ENCODE measurements at regions not wholly inside any gene's neighbourhood (a gene's known extent, or its start where the extent isn't known, plus 50 kb on each side); places are given as distances from the start of the nearest gene placed in this dataset.

- no peak for DNase-seq (ENCODE audit: low read depth, low spot score)
These were observed 108.7 kb downstream of the EN1 start for GRCh38 chr2:118738524-118739308.

- DNase-seq (ENCODE audit: low read depth, low spot score), result no peak
These were observed 109.3 kb downstream of the EN1 start for GRCh38 chr2:118738106-118738505.

- no peak for DNase-seq (ENCODE audit: low read depth, low spot score)
These were observed 109.8 kb downstream of the EN1 start for GRCh38 chr2:118737684-118738083.

GRCh38 chr2:118732432-118732831 is 115.0 kb downstream of the EN1 start:
- DNase-seq (ENCODE audit: low read depth, low spot score), result no peak

- DNase-seq (ENCODE audit: low read depth, low spot score), result no peak
These were observed 116.0 kb downstream of the EN1 start for GRCh38 chr2:118731413-118731812.

- no peak for DNase-seq (ENCODE audit: low read depth, low spot score)
These were observed 117.0 kb downstream of the EN1 start for GRCh38 chr2:118730405-118730804.

- no peak for DNase-seq (ENCODE audit: low read depth, low spot score)
These were observed 117.7 kb downstream of the EN1 start for GRCh38 chr2:118729760-118730159.

- DNase-seq (ENCODE audit: low read depth, low spot score), result no peak
These were observed 118.5 kb downstream of the EN1 start for GRCh38 chr2:118728984-118729383.

GRCh38 chr2:118726821-118727220 is 120.6 kb downstream of the EN1 start:
- DNase-seq (ENCODE audit: low read depth, low spot score), result no peak

- DNase-seq (ENCODE audit: low read depth, low spot score), result no peak
These were observed 124.1 kb downstream of the EN1 start for GRCh38 chr2:118723394-118723793.

- DNase-seq (ENCODE audit: low read depth, low spot score), result no peak
These were observed 124.5 kb downstream of the EN1 start for GRCh38 chr2:118722976-118723375.

- no peak for DNase-seq (ENCODE audit: low read depth, low spot score)
These were observed 125.5 kb downstream of the EN1 start for GRCh38 chr2:118721817-118722551.

GRCh38 chr2:118720866-118721265 is 126.6 kb downstream of the EN1 start:
- DNase-seq (ENCODE audit: low read depth, low spot score), result no peak

- no peak for DNase-seq (ENCODE audit: low read depth, low spot score)
These were observed 128.5 kb downstream of the EN1 start for GRCh38 chr2:118718921-118719320.

GRCh38 chr2:118716102-118716501 is 131.3 kb downstream of the EN1 start:
- DNase-seq (ENCODE audit: low read depth, low spot score), result no peak

GRCh38 chr2:118714118-118714517 is 133.3 kb downstream of the EN1 start:
- DNase-seq (ENCODE audit: low read depth, low spot score), result no peak

GRCh38 chr2:118711603-118712002 is 135.8 kb downstream of the EN1 start:
- no peak for DNase-seq (ENCODE audit: low read depth, low spot score)

GRCh38 chr2:118710481-118710880 is 137.0 kb downstream of the EN1 start:
- no peak for DNase-seq (ENCODE audit: low read depth, low spot score)

GRCh38 chr2:118709786-118710185 is 137.7 kb downstream of the EN1 start:
- no peak for DNase-seq (ENCODE audit: low read depth, low spot score)

GRCh38 chr2:118706844-118707243 is 140.6 kb downstream of the EN1 start:
- DNase-seq (ENCODE audit: low read depth, low spot score), result no peak

- DNase-seq (ENCODE audit: low read depth, low spot score), result no peak
These were observed 141.1 kb downstream of the EN1 start for GRCh38 chr2:118706371-118706770.

GRCh38 chr2:118705032-118705431 is 142.4 kb downstream of the EN1 start:
- DNase-seq (ENCODE audit: low read depth, low spot score), result no peak

Data from activated CD4-positive, CD25-positive, alpha-beta regulatory T cell treated with anti-CD3 and anti-CD28 coated beads, Interleukin-2, amount 50 U/mL, for 16 hours (primary cell).